ENCODE measurements at regions not wholly inside any gene's neighbourhood (a gene's known extent, or its start where the extent isn't known, plus 50 kb on each side); places are given as distances from the start of the nearest gene placed in this dataset.

GRCh38 chr10:10938676-10939075 is 79.0 kb upstream of the CELF2 start:
- no peaks in the 10 kb centered on the region for H3K36me3 ChIP-seq
- H3K4me1 ChIP-seq: no peaks in the 10 kb centered on the region
- no peaks in the 10 kb centered on the region for H3K9me3 ChIP-seq
- DNase-seq: no peak
- no peak overlapping the region for H3K4me3 ChIP-seq (ENCODE audit: low read depth, low read length)
- no peaks in the 10 kb centered on the region for H3K27me3 ChIP-seq
- no peak for TF ChIP-seq CTCF (IDR thresholded peaks at IDR 0.05; ENCODE audit: low read depth, low read length)

GRCh38 chr10:10941127-10941730 is 76.4 kb upstream of the CELF2 start:
- Histone ChIP-seq H3K27me3 (no peaks in the 10 kb centered on the region), H3K36me3 (no peaks in the 10 kb centered on the region), H3K4me1 (no peaks in the 10 kb centered on the region), H3K9me3 (no peaks in the 10 kb centered on the region), H3K4me3 (ENCODE audit: low read depth, low read length) (no peak overlapping the region)
- no peak for DNase-seq
- no peak for TF ChIP-seq CTCF (IDR thresholded peaks at IDR 0.05; ENCODE audit: low read depth, low read length)

DNA sequence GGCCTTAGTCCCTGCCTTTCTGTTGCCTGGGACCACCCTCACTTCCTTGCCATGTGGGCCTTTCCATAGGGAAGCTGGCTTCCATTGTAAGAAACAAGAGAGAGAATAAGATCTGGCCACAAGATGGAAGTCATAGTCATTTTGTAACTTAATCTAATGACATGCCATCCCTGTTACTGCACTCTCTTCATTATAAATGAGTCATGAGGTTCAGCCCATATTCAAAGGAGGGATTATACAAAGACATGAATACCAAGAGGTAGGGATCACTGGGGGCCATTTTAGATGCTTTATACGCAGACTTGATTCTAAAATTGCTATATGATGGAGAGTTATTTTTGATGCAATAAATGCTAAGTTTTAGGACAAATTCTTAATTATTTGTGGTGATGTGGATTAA is 75.2 kb upstream of the CELF2 start:
- no peaks in the 10 kb centered on the region for H3K4me1 ChIP-seq
- no peaks in the 10 kb centered on the region for H3K36me3 ChIP-seq
- no peak for TF ChIP-seq CTCF (IDR thresholded peaks at IDR 0.05; ENCODE audit: low read depth, low read length)
- H3K9me3 ChIP-seq: no peaks in the 10 kb centered on the region
- no peak overlapping the region for H3K4me3 ChIP-seq (ENCODE audit: low read depth, low read length)
- no peaks in the 10 kb centered on the region for H3K27me3 ChIP-seq
- no peak for DNase-seq

- Histone ChIP-seq H3K4me1 (no peaks in the 10 kb centered on the region), H3K36me3 (no peaks in the 10 kb centered on the region), H3K27me3 (no peaks in the 10 kb centered on the region), H3K4me3 (ENCODE audit: low read depth, low read length) (no peak overlapping the region), H3K9me3 (no peaks in the 10 kb centered on the region)
- no peak for DNase-seq
- no peak for TF ChIP-seq CTCF (IDR thresholded peaks at IDR 0.05; ENCODE audit: low read depth, low read length)
These were observed 71.6 kb upstream of the CELF2 start for GRCh38 chr10:10946081-10946480.

GRCh38 chr10:10946801-10947200 is 70.9 kb upstream of the CELF2 start:
- Histone ChIP-seq H3K9me3 (no peaks in the 10 kb centered on the region), H3K27me3 (no peaks in the 10 kb centered on the region), H3K36me3 (no peaks in the 10 kb centered on the region), H3K4me3 (ENCODE audit: low read depth, low read length) (no peak overlapping the region), H3K4me1 (no peaks in the 10 kb centered on the region)
- no peak for DNase-seq
- no peak for TF ChIP-seq CTCF (IDR thresholded peaks at IDR 0.05; ENCODE audit: low read depth, low read length)

GRCh38 chr10:10951675-10952074 is 66.0 kb upstream of the CELF2 start:
- TF ChIP-seq CTCF (IDR thresholded peaks at IDR 0.05; ENCODE audit: low read depth, low read length): no peak
- no peak overlapping the region for H3K4me3 ChIP-seq (ENCODE audit: low read depth, low read length)

More at GRCh38 chr10:10951675-10952074, 66.0 kb upstream of the CELF2 start:
- Histone ChIP-seq H3K9me3 (no peaks in the 10 kb centered on the region), H3K4me1 (no peaks in the 10 kb centered on the region), H3K36me3 (no peaks in the 10 kb centered on the region), H3K27me3 (no peaks in the 10 kb centered on the region)
- no peak for DNase-seq
